ENCODE measurements at regions not wholly inside any gene's neighbourhood (a gene's known extent, or its start where the extent isn't known, plus 50 kb on each side); places are given as distances from the start of the nearest gene placed in this dataset.
"Not testable (repeated sequence)": the region's sequence is repeated elsewhere in the genome, so short reads cannot be mapped to it uniquely, and the experiment has no call there.

- FAIRE-seq: no peak
Measured at GRCh38 chrX:10676235-10676957, 56.0 kb upstream of the MID1 start.

GRCh38 chrX:10677490-10677889 lies 57.1 kb upstream of the MID1 start:
- DNase-seq (ENCODE audit: insufficient read length, low spot score): no peak
- no peak for FAIRE-seq
- no peak for TF ChIP-seq CTCF (IDR thresholded peaks at IDR 0.05; ENCODE audit: insufficient read depth, missing control alignments)

More at GRCh38 chrX:10676235-10676957, 56.0 kb upstream of the MID1 start:
- no peak for DNase-seq (ENCODE audit: insufficient read length, low spot score)
- TF ChIP-seq CTCF (IDR thresholded peaks at IDR 0.05; ENCODE audit: insufficient read depth, missing control alignments): no peak

GRCh38 chrX:10679387-10679786 lies 59.0 kb upstream of the MID1 start:
- TF ChIP-seq CTCF (IDR thresholded peaks at IDR 0.05; ENCODE audit: insufficient read depth, missing control alignments): no peak
- no peak for DNase-seq (ENCODE audit: insufficient read length, low spot score)
- no peak for FAIRE-seq

GRCh38 chrX:10681167-10681566 lies 60.8 kb upstream of the MID1 start:
- no peak for TF ChIP-seq CTCF (IDR thresholded peaks at IDR 0.05; ENCODE audit: insufficient read depth, missing control alignments)
- DNase-seq (ENCODE audit: insufficient read length, low spot score) (no peak), FAIRE-seq (no peak)

GRCh38 chrX:10683631-10684030 lies 63.2 kb upstream of the MID1 start:
- not testable (repeated sequence) for DNase-seq (ENCODE audit: insufficient read length, low spot score); FAIRE-seq

- TF ChIP-seq CTCF (IDR thresholded peaks at IDR 0.05; ENCODE audit: insufficient read depth, missing control alignments): no peak
- DNase-seq (ENCODE audit: insufficient read length, low spot score): no peak
- no peak for FAIRE-seq
Measured at GRCh38 chrX:10685923-10686595, 65.7 kb upstream of the MID1 start.

GRCh38 chrX:10691751-10692150 lies 71.4 kb upstream of the MID1 start:
- FAIRE-seq; DNase-seq (ENCODE audit: insufficient read length, low spot score): not testable (repeated sequence)

- DNase-seq (ENCODE audit: insufficient read length, low spot score) (no peak), FAIRE-seq (no peak)
- no peak for TF ChIP-seq CTCF (IDR thresholded peaks at IDR 0.05; ENCODE audit: insufficient read depth, missing control alignments)
Measured at GRCh38 chrX:10697616-10698317, 77.4 kb upstream of the MID1 start.
